ENCODE measurements at regions not wholly inside any gene's neighbourhood (a gene's known extent, or its start where the extent isn't known, plus 50 kb on each side); places are given as distances from the start of the nearest gene placed in this dataset.
"Not testable (repeated sequence)": the region's sequence is repeated elsewhere in the genome, so short reads cannot be mapped to it uniquely, and the experiment has no call there.

DNA sequence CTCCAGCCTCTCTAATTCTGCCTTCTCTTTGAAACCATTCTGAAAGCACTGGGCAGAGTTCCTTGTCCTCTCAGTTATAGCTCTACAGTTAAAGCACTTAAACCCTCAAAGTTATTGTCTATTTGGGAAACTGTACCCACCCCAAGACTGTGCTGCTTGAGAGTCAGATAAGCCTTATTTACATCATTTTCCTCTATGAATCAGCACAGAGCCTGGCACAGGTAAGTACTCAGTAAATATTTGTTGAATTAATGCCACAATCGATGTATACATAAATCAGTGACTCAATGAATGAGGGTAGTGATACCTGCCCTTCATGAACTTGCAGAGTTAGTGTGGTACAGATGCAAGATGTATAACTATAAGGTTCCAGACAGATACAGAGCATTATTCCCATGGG is 549.4 kb upstream of the KLF4 start:
- H3K27ac ChIP-seq: no peak overlapping the region
- peaks cover 0 to 2% (median 0%) of the 10 kb centered on the region in 4 donors for H3K9me3 ChIP-seq
- TF ChIP-seq, protein P1, sequence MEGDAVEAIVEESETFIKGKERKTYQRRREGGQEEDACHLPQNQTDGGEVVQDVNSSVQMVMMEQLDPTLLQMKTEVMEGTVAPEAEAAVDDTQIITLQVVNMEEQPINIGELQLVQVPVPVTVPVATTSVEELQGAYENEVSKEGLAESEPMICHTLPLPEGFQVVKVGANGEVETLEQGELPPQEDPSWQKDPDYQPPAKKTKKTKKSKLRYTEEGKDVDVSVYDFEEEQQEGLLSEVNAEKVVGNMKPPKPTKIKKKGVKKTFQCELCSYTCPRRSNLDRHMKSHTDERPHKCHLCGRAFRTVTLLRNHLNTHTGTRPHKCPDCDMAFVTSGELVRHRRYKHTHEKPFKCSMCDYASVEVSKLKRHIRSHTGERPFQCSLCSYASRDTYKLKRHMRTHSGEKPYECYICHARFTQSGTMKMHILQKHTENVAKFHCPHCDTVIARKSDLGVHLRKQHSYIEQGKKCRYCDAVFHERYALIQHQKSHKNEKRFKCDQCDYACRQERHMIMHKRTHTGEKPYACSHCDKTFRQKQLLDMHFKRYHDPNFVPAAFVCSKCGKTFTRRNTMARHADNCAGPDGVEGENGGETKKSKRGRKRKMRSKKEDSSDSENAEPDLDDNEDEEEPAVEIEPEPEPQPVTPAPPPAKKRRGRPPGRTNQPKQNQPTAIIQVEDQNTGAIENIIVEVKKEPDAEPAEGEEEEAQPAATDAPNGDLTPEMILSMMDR (IDR thresholded peaks at IDR 0.05): no peak
- no peak for TF ChIP-seq POLR2A (IDR thresholded peaks at IDR 0.05)
- DNase-seq (no peak), ATAC-seq (no peak)
- H3K4me1 ChIP-seq: no peaks in the 10 kb centered on the region
- H3K36me3 ChIP-seq: no peaks in the 10 kb centered on the region
- WGBS (ENCODE audit: insufficient coverage, low coverage, low lambda C conversion rate, missing lambda C conversion rate): 60% methylated on average over 1 of the region's 1 CpG
- intact Hi-C loops (cut with DNase I): no loop called here
- H3K4me3 ChIP-seq: no peak overlapping the region
- H3K27me3 ChIP-seq: no peaks in the 10 kb centered on the region

DNA sequence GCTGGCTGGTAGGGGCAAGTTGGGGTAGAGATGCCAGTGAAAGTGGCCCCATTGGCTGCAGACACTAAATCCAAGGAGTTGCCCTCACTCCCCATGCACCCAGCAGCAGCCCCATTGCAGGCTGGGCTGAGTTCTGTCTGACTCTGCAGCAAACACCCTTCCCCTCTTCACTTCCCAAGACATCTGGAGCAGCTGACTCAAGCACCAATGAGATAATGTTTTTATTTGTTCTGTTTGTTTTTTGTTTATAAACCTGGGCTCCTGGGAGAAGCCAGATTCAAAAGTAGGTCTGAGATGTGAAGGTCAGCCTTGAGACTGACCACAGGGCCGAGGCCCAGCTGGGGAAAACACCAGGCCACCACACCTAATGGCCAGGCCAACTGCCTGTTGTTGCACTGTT is 545.9 kb upstream of the KLF4 start:
- TF ChIP-seq, protein P1 (IDR thresholded peaks at IDR 0.05): no peak
- TF ChIP-seq POLR2A (IDR thresholded peaks at IDR 0.05): no peak
- ATAC-seq: no peak
- Histone ChIP-seq H3K4me1 (no peaks in the 10 kb centered on the region), H3K27me3 (no peaks in the 10 kb centered on the region), H3K9me3 (no peaks in the 10 kb centered on the region), H3K36me3 (no peaks in the 10 kb centered on the region), H3K4me3 (no peak overlapping the region), H3K27ac (no peak overlapping the region)
- no peak for DNase-seq
- intact Hi-C loops (cut with DNase I): no loop called here
- WGBS (ENCODE audit: insufficient coverage, low coverage, low lambda C conversion rate, missing lambda C conversion rate): 44% methylated on average over 1 of the region's 1 CpG

- Histone ChIP-seq H3K4me3 (no peak overlapping the region), H3K27ac (no peak overlapping the region), H3K9me3 (no peaks in the 10 kb centered on the region), H3K4me1 (no peaks in the 10 kb centered on the region), H3K36me3 (no peaks in the 10 kb centered on the region), H3K27me3 (no peaks in the 10 kb centered on the region)
- ATAC-seq (no peak), DNase-seq (no peak)
- intact Hi-C loops (cut with DNase I): no loop called here
- 56% methylated on average over 4 of the region's 5 CpGs for WGBS (ENCODE audit: insufficient coverage, low coverage, low lambda C conversion rate, missing lambda C conversion rate)
- no peak for TF ChIP-seq POLR2A (IDR thresholded peaks at IDR 0.05)
- TF ChIP-seq, protein P1 (IDR thresholded peaks at IDR 0.05): no peak
Observed at GRCh38 chr9:108033976-108034964, 544.7 kb upstream of the KLF4 start.

GRCh38 chr9:108032079-108032478 is 542.5 kb upstream of the KLF4 start:
- intact Hi-C loops (cut with DNase I); H3K4me3 ChIP-seq; H3K27ac ChIP-seq; H3K4me1 ChIP-seq; H3K27me3 ChIP-seq; H3K36me3 ChIP-seq; ATAC-seq; DNase-seq; H3K9me3 ChIP-seq: not testable (repeated sequence)
- WGBS (ENCODE audit: insufficient coverage, low coverage, low lambda C conversion rate, missing lambda C conversion rate): 72% methylated on average over 4 of the region's 9 CpGs

- H3K36me3 ChIP-seq; H3K27ac ChIP-seq; ATAC-seq; DNase-seq; H3K4me3 ChIP-seq; H3K4me1 ChIP-seq; H3K9me3 ChIP-seq; H3K27me3 ChIP-seq; intact Hi-C loops (cut with DNase I): not testable (repeated sequence)
- WGBS (ENCODE audit: insufficient coverage, low coverage, low lambda C conversion rate, missing lambda C conversion rate): 79% methylated on average over 8 of the region's 11 CpGs
Observed at GRCh38 chr9:108031221-108031620, 541.7 kb upstream of the KLF4 start.

GRCh38 chr9:108026718-108027117 is 537.1 kb upstream of the KLF4 start:
- H3K4me3 ChIP-seq; H3K9me3 ChIP-seq; ATAC-seq; H3K36me3 ChIP-seq; intact Hi-C loops (cut with DNase I); DNase-seq; H3K27ac ChIP-seq; H3K27me3 ChIP-seq; H3K4me1 ChIP-seq: not testable (repeated sequence)
- WGBS (ENCODE audit: insufficient coverage, low coverage, low lambda C conversion rate, missing lambda C conversion rate): 90% methylated on average over 4 of the region's 4 CpGs

Measured in right lobe of liver (tissue), 6 donors.